OCI-LY7 (cell line): ENCODE measurements at regions not wholly inside any gene's neighbourhood (a gene's known extent, or its start where the extent isn't known, plus 50 kb on each side); places are given as distances from the start of the nearest gene placed in this dataset.

Experiments
- CTCF ChIP-seq: fragments of 200-600 bp; sonication (generic); conservative IDR thresholded peaks from 2 replicates; pipeline ENCODE4 v1.5.1; 2014; ENCODE audit warnings: mild to moderate bottlenecking, antibody characterized with exemption, low read length, moderate library complexity, mixed read lengths
- EZH2phosphoT487 ChIP-seq: fragments of 200-600 bp; sonication (generic); IDR thresholded peaks from 2 replicates; pipeline ENCODE4 v1.6.1; 2018; ENCODE audit warnings: low read depth, borderline replicate concordance, mild to moderate bottlenecking, mixed run types, antibody characterized with exemption, low read length, moderate library complexity, mixed read lengths

GRCh38 chr5:114038756-114039155 is 323.1 kb upstream of the KCNN2 start:
- TF ChIP-seq CTCF: no peak
- no peak for TF ChIP-seq EZH2phosphoT487
